K562 (cell line): ENCODE measurements at regions not wholly inside any gene's neighbourhood (a gene's known extent, or its start where the extent isn't known, plus 50 kb on each side); places are given as distances from the start of the nearest gene placed in this dataset.

Experiments
- ATAC-seq: fragments of 200-7000 bp; cut with Tn5 transposase; 3 replicates; pipeline ENCODE4 v1.9.1; 2020; ENCODE audit warnings: moderate library complexity
- BruUV-seq: library from RNA; stranded (reverse); fragments of 400-500 nt; replicated peaks from 2 replicates; lab custom pipeline; 2021; lab: Mats Ljungman, UMichigan
- CTCF ChIA-PET: fragments of 300-600 bp; formaldehyde crosslinking; extraction: SDS; loops from one replicate; lab custom pipeline; 2021; ENCODE audit warnings: low intra/inter-chr PET ratio; lab: Yijun Ruan, JAX
- POLR2A ChIA-PET: fragments of 300-600, 350-650 bp; sonication (Branson Sonifier 250); formaldehyde crosslinking; extraction: SDS; loops from one replicate; lab custom pipeline; 2021; ENCODE audit warnings: antibody characterized with exemption, inconsistent platforms; lab: Yijun Ruan, JAX
- DNase-seq, 4 experiments: peaks; one replicate each; pipeline versions ENCODE4 v3.0.0 to v3.0.0-alpha.2; 2011 to 2018; ENCODE audit warnings: low spot score in 3 of 4, mixed read lengths in 3 of 4; ENCODE audit errors: extremely low read depth in 1 of 4
- FAIRE-seq: peaks from 2 replicates; lab custom pipeline; 2011; peaks lifted over from hg19 to GRCh38; lab: Jason Lieb, UNC
- H2AFZ ChIP-seq: 2 replicates; pipeline ENCODE4 v1.6.0; 2011; ENCODE audit warnings: low read depth, low read length, control low read depth, inconsistent platforms
- H3K27ac ChIP-seq: fragments of 200-600 bp; 3 replicates; pipeline ENCODE4 v1.8.0; 2011; ENCODE audit warnings: low read depth, mild to moderate bottlenecking, control low read depth, inconsistent platforms, low read length, moderate library complexity, mixed read lengths; ENCODE audit errors: extremely low read depth
- H3K27me3 ChIP-seq, 2 experiments: fragments of 300-600 bp in 1 of 2; 2 replicates in 1 of 2; 3 replicates in 1 of 2; pipeline versions ENCODE4 v1.6.0 to v1.8.0; 2011; ENCODE audit warnings: inconsistent platforms in 2 of 2, low read length in 2 of 2, mild to moderate bottlenecking in 1 of 2, mixed read lengths in 1 of 2, moderate library complexity in 1 of 2; ENCODE audit not compliant: control insufficient read depth in 2 of 2, insufficient read depth in 2 of 2
- H3K36me3 ChIP-seq: fragments of 300-600 bp; 3 replicates; pipeline ENCODE4 v1.8.0; 2011; ENCODE audit warnings: mild to moderate bottlenecking, low read length, inconsistent platforms; ENCODE audit not compliant: control insufficient read depth, insufficient read depth
- H3K4me1 ChIP-seq, 2 experiments: fragments of 200-600 bp in 1 of 2; replicated peaks in 1 of 2; 2 replicates in 1 of 2; 3 replicates in 1 of 2; pipeline versions ENCODE4 v1.5.1 to v1.8.0; 2011; ENCODE audit warnings: inconsistent platforms in 2 of 2, low read length in 2 of 2, mild to moderate bottlenecking in 1 of 2, mixed read lengths in 1 of 2, moderate library complexity in 1 of 2; ENCODE audit not compliant: control insufficient read depth in 2 of 2, insufficient read depth in 2 of 2
- H3K4me2 ChIP-seq: 2 replicates; pipeline ENCODE4 v1.6.1; 2011; ENCODE audit warnings: low read length, control low read depth, inconsistent platforms, mixed read lengths; ENCODE audit not compliant: insufficient read depth
- H3K4me3 ChIP-seq: fragments of 200-600 bp; sonication (generic), shearing (Covaris generic); 2 replicates; pipeline ENCODE4 v1.5.1; 2016; ENCODE audit warnings: control low read depth, inconsistent platforms
- H3K79me2 ChIP-seq: fragments of 200-600 bp; 3 replicates; pipeline ENCODE4 v1.8.0; 2011; ENCODE audit warnings: low read length, inconsistent platforms; ENCODE audit not compliant: control insufficient read depth, insufficient read depth
- H3K9ac ChIP-seq, 2 experiments: 2 replicates each; pipeline versions ENCODE4 v1.6.0 to v1.6.1; 2011; ENCODE audit warnings: low read depth in 2 of 2, low read length in 2 of 2, control low read depth in 1 of 2, inconsistent platforms in 1 of 2, mild to moderate bottlenecking in 1 of 2, mixed read lengths in 1 of 2; ENCODE audit not compliant: insufficient read depth in 1 of 2
- H3K9me1 ChIP-seq: one replicate; pipeline ENCODE4 v1.6.0; 2011; ENCODE audit warnings: inconsistent platforms, mild to moderate bottlenecking, low read length, moderate library complexity; ENCODE audit not compliant: control insufficient read depth, insufficient read depth
- H3K9me3 ChIP-seq: replicated peaks from 2 replicates; pipeline ENCODE4 v1.5.1; 2011; ENCODE audit warnings: low read depth, low read length, inconsistent platforms; ENCODE audit not compliant: control insufficient read depth, insufficient read depth
- H4K20me1 ChIP-seq: replicated peaks from 2 replicates; pipeline ENCODE4 v1.6.1; 2011; ENCODE audit warnings: low read length, inconsistent platforms, mixed read lengths; ENCODE audit not compliant: control insufficient read depth, insufficient read depth
- HNRNPK ChIP-seq: fragments of 200-400 bp; formaldehyde crosslinking; IDR thresholded peaks from one replicate; pipeline ENCODE4 v1.6.1; 2018; ENCODE audit warnings: mild to moderate bottlenecking, low read depth, low read length; ENCODE audit not compliant: poor library complexity, severe bottlenecking
- SMC3 ChIP-seq: conservative IDR thresholded peaks from 2 replicates; pipeline ENCODE4 v1.6.1; 2011; ENCODE audit warnings: low read depth, low read length, improper control_type of control experiment; ENCODE audit not compliant: insufficient read depth
- WGBS: fragments of 100-300 bp; shearing (Covaris generic); methylation state at CpG from one replicate; pipeline ENCODE4 v1.1.6; 2016; ENCODE audit warnings: low coverage, mixed read lengths; ENCODE audit not compliant: insufficient coverage; ENCODE audit errors: missing lambda C conversion rate; 5-methylcytosine and 5-hydroxymethylcytosine counted together
- in situ Hi-C: fragments of 300-500 bp; cut with MboI; formaldehyde crosslinking; loops from 4 replicates; pipeline ENCODE4 v1.15.0; 2018; ENCODE audit warnings: inconsistent platforms, mixed read lengths
- intact Hi-C: fragments of 100-400 bp; cut with micrococcal nuclease; formaldehyde crosslinking; loops from 2 replicates; pipeline ENCODE4 v1.14.2; 2022
- TF ChIP-seq, protein P1 (sequence below), 2 experiments: IDR thresholded peaks; 2 replicates each; pipeline ENCODE4 v1.6.1; 2011; ENCODE audit warnings: borderline replicate concordance in 1 of 2, control low read depth in 1 of 2, low read depth in 1 of 2, low read length in 1 of 2, mild to moderate bottlenecking in 1 of 2, mixed read lengths in 1 of 2, moderate library complexity in 1 of 2; ENCODE audit not compliant: insufficient read depth in 1 of 2, insufficient read length in 1 of 2, poor library complexity in 1 of 2, severe bottlenecking in 1 of 2; ENCODE audit errors: extremely low read depth in 1 of 2
- TF ChIP-seq, protein P2 (sequence below), 3 experiments: IDR thresholded peaks in 2 of 3; conservative IDR thresholded peaks in 1 of 3; 2 replicates each; pipeline ENCODE4 v1.5.1; 2011 to 2012; ENCODE audit warnings: low read length in 3 of 3, mild to moderate bottlenecking in 3 of 3, control low read depth in 2 of 3, improper control_type of control experiment in 1 of 3, inconsistent platforms in 1 of 3, low read depth in 1 of 3, mixed read lengths in 1 of 3, moderate library complexity in 1 of 3; ENCODE audit not compliant: insufficient read depth in 2 of 3
- TF ChIP-seq, protein P3 (sequence below), 2 experiments: fragments of 450-650 bp; formaldehyde crosslinking in 1 of 2; IDR thresholded peaks; 2 replicates each; pipeline versions ENCODE4 v1.4.0 to v1.6.1; 2014 to 2020; ENCODE audit warnings: mild to moderate bottlenecking in 2 of 2, borderline replicate concordance in 1 of 2, low read depth in 1 of 2

DNA sequence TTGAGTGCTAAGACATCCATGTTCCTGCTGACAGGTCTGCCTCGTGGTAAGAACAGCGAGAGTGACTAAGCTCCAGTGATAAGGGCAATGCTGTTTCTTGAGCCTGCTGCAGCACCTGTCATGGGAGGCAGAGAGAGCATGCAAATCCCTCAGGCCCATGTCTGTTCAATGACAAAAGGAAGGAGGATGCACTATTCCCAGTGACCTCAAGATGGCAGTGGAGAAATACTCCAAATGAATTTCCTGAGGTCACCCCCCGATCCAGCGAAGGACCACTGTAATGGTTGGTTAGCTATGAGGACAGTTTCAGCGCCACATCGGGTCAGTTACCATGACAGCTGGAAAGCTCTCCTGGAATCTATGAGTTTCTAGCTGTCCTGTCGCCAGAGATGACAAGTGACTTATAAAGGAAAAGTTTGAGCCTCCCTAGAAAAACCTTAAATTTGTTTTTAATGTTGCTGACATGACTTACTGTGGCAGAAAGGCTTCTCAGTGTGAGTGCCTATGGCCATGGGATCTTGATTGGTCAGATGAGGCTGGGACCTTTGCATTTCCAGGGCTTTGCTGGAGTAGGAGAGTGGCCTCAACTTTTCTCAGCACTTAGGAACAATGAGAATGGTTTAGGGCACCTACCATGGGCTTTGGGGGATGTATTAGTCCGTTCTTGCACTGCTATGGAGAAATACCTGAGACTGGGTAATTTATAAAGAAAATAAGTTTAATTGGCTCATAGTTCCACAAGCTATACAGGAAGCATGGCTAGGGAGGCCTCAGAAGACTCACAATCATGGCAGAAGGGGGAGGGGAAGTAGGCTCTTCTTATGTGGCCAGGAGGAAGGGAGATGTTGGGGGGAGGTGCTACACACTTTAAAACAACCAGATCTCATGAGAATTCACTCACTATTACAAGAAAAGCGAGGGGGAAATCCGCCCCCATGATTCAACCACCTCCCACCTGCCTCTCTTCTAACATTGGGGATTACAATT is 88.0 kb upstream of the TMEM260 start:
- H3K4me2 ChIP-seq: peak overlapping the region; percentile 8; the same call in 1 of the 2 replicates
- WGBS: 0% methylated on average over 8 of the region's 10 CpGs
- H3K9ac ChIP-seq: no peak overlapping the region
- TF ChIP-seq, protein P1, sequence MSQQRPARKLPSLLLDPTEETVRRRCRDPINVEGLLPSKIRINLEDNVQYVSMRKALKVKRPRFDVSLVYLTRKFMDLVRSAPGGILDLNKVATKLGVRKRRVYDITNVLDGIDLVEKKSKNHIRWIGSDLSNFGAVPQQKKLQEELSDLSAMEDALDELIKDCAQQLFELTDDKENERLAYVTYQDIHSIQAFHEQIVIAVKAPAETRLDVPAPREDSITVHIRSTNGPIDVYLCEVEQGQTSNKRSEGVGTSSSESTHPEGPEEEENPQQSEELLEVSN (IDR thresholded peaks at IDR 0.05; ENCODE audit: borderline replicate concordance in 1 of 2, extremely low read depth in 1 of 2, insufficient read depth in 1 of 2, insufficient read length in 1 of 2, low read depth in 1 of 2, low read length in 1 of 2, poor library complexity in 1 of 2, severe bottlenecking in 1 of 2): no peak
- TF ChIP-seq, protein P2, sequence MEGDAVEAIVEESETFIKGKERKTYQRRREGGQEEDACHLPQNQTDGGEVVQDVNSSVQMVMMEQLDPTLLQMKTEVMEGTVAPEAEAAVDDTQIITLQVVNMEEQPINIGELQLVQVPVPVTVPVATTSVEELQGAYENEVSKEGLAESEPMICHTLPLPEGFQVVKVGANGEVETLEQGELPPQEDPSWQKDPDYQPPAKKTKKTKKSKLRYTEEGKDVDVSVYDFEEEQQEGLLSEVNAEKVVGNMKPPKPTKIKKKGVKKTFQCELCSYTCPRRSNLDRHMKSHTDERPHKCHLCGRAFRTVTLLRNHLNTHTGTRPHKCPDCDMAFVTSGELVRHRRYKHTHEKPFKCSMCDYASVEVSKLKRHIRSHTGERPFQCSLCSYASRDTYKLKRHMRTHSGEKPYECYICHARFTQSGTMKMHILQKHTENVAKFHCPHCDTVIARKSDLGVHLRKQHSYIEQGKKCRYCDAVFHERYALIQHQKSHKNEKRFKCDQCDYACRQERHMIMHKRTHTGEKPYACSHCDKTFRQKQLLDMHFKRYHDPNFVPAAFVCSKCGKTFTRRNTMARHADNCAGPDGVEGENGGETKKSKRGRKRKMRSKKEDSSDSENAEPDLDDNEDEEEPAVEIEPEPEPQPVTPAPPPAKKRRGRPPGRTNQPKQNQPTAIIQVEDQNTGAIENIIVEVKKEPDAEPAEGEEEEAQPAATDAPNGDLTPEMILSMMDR (IDR thresholded peaks at IDR 0.05 in 2 of 3, conservative IDR thresholded peaks at IDR 0.05 in 1 of 3; ENCODE audit: insufficient read depth in 2 of 3, low read depth in 1 of 3, low read length in 3 of 3): peak; percentile 47 to 60 (median 59); a peak in 5 of 6 replicates
- TF ChIP-seq, protein P3, sequence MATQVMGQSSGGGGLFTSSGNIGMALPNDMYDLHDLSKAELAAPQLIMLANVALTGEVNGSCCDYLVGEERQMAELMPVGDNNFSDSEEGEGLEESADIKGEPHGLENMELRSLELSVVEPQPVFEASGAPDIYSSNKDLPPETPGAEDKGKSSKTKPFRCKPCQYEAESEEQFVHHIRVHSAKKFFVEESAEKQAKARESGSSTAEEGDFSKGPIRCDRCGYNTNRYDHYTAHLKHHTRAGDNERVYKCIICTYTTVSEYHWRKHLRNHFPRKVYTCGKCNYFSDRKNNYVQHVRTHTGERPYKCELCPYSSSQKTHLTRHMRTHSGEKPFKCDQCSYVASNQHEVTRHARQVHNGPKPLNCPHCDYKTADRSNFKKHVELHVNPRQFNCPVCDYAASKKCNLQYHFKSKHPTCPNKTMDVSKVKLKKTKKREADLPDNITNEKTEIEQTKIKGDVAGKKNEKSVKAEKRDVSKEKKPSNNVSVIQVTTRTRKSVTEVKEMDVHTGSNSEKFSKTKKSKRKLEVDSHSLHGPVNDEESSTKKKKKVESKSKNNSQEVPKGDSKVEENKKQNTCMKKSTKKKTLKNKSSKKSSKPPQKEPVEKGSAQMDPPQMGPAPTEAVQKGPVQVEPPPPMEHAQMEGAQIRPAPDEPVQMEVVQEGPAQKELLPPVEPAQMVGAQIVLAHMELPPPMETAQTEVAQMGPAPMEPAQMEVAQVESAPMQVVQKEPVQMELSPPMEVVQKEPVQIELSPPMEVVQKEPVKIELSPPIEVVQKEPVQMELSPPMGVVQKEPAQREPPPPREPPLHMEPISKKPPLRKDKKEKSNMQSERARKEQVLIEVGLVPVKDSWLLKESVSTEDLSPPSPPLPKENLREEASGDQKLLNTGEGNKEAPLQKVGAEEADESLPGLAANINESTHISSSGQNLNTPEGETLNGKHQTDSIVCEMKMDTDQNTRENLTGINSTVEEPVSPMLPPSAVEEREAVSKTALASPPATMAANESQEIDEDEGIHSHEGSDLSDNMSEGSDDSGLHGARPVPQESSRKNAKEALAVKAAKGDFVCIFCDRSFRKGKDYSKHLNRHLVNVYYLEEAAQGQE (IDR thresholded peaks at IDR 0.05; ENCODE audit: borderline replicate concordance): peak; percentile 32; the same call in 1 of the 2 replicates
- TF ChIP-seq, protein P3 (CRISPR knock-in tag; IDR thresholded peaks at IDR 0.05; ENCODE audit: low read depth): no peak
- TF ChIP-seq SMC3: 0 out of 2 replicates have a peak, but pooled peaks have one; percentile 11
- no peak for TF ChIP-seq HNRNPK

More for the DNA sequence above, 88.0 kb upstream of the TMEM260 start:
- Histone ChIP-seq H3K79me2 (no peaks in the 10 kb centered on the region), H3K36me3 (no peaks in the 10 kb centered on the region), H3K4me1 (no peaks in the 10 kb centered on the region), H3K27ac (no peak overlapping the region), H4K20me1 (0 out of 2 replicates have a peak, but pooled peaks cover 4% of the 10 kb centered on the region), H2AFZ (no peak overlapping the region), H3K9me3 (no peaks in the 10 kb centered on the region), H3K9me1 (no peaks in the 10 kb centered on the region), H3K27me3 (no peaks in the 10 kb centered on the region; a peak in 1 of 5 replicates), H3K4me3 (no peak overlapping the region)
- no TSS peak for BruUV-seq
- ATAC-seq: peak; percentile 73
- ChIA-PET CTCF (interaction anchor here (0.6 to 2.1 kb wide), 7 partner anchors 627 to 1208 kb away, joined by 3 to 8 read pairs (median 5); no protein-coding TSS in a partner anchor), POLR2A (no interaction called here)
- intact Hi-C loops (loop anchor here (5.0 kb wide), 3 partner anchors 576 to 826 kb away; no protein-coding TSS in a partner anchor), in situ Hi-C loops (loop anchor here (5.0 to 25.0 kb wide), 4 partner anchors 696 to 1571 kb away; no protein-coding TSS in a partner anchor)
- DNase-seq: peak; percentile 12 to 41 (median 27)
- FAIRE-seq: peak; percentile 84
